OCI-M2 (cell line): ENCODE measurements at regions not wholly inside any gene's neighbourhood (a gene's known extent, or its start where the extent isn't known, plus 50 kb on each side); places are given as distances from the start of the nearest gene placed in this dataset.

Source experiments
- DNase-seq: peaks from one replicate; lab custom pipeline; 2025; ENCODE audit not compliant: unreplicated experiment; lab: John Stamatoyannopoulos, UW

DNA sequence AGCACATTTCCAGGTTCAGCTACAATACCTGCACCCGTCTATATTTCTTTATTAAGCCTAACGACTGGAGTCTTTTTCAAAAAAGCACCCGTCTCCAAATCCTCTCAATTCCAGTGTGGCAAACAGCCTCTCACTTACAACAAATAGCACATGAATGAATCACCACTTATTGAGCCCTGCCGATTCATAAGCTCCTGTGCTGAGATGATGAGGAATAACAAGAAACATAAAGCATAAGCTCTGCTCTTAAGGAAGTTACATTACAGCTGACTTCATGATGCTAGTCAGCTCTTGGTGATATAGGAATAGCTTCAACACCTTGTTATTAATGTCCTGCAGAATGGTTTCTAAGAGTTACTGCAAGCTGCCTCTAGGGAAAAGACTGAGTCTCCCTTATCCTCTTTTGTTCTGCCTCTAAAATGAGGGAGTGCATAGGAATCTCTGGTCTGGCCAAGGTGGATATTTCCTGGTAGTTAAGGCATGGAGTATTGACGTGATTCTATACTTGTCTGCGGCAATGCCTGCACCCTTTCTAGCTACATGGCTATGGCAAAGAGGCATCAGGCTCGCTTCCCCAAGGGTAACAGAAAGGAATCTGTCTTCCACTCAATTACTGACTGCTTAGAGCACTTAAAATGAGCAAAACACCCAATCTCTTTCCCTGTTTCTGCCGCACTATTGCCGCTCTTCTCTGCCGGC, 195.7 kb downstream of the KLF12 start:
- DNase-seq, result no peak

- no peak for DNase-seq
These were observed 196.8 kb downstream of the KLF12 start for GRCh38 chr13:73937441-73937840.

DNA sequence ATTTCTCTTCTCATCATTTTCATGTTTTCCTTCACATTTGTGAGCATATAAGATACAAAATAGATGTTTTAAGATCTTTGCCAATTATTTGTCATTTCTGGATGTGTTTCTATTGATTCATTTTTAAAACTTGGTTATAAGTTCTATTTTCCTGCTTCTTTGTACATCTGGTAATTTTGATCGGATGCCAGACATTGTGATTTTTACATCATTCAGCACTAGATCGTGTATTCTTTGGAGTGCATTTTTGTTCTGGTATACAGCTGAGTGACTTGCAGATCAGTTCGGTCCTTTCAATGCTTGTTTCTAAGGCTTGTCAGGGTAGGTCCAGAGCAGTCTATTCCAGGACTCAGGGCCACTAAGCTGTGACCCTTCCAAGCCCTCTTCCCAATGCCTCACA, 198.2 kb downstream of the KLF12 start:
- DNase-seq, result no peak

DNA sequence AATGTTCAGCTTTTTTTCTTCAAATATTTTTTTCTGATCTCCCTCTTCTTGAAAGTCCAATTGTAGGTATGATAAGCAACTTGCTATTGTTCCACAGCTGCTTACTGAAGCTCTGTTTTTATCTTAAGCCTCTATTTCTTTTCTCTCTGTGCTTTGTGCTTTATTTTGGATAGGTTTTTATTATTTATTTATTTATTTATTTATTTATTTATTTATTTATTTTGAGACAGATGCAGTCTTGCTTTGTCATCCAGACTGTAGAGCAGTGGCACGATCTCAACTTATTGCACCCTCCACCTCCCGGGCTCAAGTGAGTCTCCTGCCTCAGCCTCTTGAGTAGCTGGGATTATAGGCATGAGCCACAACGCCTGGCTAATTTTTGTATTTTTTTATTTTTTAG, 199.4 kb downstream of the KLF12 start:
- no peak for DNase-seq

DNA sequence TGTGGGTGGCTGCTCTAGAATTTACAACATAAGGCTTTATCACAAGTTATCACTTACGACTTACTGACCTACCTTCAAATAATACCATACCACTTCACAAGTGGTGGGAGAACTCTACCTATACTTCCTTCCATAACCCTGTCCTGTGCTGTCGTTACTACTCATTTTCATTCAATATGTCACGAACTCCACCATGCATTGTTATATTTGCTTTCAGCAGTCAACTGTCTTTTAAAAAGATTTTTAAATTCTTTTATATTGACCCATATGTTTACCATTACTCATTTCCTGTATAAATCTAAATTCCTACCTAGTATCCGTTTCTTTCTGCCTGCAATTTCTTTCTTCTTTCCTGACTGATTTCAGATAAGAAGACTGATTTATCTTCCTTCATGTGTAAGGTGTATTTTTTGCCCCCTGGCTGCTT, 200.0 kb downstream of the KLF12 start:
- no peak for DNase-seq

DNA sequence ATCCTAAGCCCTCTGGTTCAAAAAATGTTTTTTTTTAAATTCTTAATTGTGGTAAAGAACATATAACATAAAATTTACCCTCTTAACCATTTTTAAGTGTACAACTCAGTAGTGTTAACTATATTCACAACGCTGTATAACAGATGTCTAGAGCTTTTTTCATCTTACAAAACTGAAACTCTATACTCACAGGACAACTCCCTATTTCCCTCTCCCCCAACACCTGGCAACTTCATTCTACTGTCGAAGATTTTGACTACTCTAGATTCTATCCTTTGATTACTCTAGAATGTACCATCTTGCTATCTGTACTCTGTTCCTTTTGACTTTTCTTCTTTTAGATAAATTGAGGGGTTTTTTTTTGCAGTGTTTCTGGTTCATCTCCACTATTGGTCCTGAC, 200.4 kb downstream of the KLF12 start:
- DNase-seq, result no peak

DNA sequence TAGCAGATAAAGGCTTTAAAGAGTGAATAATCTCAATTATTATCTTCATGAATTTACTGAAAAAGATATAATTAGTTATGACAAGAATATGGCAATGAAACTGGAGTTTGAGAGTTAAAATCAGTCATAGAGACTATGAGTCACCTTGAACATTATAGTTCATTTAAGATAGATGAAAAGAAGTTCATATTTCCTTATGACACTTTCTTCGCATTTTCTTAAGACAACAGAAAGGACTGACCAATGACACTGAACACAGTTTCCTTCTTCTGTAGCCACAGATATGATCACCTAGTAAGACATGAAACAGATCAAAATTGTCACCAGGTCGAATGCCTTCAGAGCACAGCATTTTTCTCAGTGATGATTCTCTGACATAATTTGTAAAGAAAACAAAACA, 202.1 kb downstream of the KLF12 start:
- no peak for DNase-seq

DNA sequence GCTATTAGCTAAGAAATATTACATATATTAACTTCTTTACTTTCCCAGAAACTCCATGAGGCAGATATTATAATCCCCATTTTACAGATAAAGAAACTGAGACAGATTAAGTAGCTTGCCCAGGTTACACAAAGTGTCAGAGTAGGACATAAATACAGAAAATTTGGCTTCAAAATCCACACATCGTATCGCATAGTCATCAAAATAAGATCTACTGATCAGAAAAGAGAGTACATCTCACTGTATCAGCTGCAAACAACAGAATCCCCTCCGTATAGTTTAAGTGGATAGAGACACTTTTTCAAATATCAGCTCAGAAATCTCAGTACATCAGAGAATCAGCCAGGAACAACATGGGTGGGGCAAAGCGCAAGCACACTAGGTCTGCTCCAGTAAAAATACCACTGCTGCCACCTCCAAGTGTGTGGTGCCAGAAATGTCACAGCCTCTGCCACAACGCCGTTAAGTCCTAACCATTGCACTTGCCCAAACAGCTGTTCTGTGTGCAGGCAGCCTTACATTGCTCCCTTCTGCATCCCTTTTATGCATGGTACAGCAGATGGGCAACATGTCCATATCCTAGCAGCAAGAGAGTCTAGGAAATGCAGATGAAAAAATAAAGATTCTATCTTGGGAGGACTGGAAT, 204.8 kb downstream of the KLF12 start:
- DNase-seq, result no peak

DNA sequence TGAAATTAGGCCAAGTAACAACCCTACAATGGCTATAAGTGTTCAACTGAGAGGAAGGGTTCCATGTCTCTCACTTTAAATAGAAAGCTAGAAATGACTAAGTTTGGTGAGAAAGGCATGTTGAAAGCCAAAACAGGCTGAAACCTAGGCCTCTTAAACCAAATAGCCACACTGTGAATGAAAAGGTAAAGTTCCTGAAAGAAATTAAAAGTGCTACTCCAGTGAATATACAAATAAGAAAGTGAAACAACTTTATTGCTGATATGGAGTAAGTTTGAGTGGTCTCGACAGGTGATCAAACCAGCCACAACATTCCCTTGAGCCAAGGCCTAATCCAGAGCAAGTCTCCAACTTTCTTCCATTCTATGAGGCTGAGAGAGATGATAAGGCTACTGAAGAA, 209.6 kb downstream of the KLF12 start:
- no peak for DNase-seq

- no peak for DNase-seq
These were observed 211.5 kb downstream of the KLF12 start for GRCh38 chr13:73922493-73923393.

GRCh38 chr13:73918691-73919090, 215.5 kb downstream of the KLF12 start:
- no peak for DNase-seq

DNA sequence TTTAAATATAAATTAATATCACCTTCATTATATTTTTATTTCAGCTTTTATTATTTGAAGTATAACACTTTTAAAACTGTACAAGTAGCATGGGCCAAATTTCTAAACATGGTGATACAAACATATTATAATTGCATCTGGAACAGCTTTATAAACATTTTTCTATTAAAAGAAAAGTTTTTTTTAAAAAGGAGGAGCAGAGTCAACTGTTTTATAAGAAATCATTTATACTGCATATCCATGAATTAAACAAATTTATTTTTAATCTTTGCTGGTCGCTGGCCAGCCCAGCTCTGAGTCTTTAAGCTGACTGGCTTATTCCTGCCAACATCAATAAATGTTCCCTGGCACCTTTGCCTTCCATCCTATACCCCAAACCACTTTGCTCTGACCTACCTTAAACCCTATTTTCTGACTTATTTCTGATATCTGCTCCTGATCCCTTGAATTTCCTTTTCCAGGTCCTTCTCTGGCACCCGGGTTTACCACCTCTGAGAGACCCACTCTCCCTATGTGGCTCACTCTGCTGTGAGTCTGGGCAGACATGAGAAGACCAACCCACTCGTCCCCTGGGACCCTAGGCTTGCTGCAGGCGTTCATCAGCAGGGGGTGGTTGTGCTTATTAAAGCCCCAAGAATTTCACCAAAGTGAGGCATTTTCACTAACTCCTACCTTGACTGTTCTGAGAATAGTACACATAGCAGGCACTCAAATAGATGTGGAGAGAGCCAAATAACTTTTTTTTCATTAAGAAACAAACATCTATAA, 220.3 kb downstream of the KLF12 start:
- DNase-seq, result no peak

DNA sequence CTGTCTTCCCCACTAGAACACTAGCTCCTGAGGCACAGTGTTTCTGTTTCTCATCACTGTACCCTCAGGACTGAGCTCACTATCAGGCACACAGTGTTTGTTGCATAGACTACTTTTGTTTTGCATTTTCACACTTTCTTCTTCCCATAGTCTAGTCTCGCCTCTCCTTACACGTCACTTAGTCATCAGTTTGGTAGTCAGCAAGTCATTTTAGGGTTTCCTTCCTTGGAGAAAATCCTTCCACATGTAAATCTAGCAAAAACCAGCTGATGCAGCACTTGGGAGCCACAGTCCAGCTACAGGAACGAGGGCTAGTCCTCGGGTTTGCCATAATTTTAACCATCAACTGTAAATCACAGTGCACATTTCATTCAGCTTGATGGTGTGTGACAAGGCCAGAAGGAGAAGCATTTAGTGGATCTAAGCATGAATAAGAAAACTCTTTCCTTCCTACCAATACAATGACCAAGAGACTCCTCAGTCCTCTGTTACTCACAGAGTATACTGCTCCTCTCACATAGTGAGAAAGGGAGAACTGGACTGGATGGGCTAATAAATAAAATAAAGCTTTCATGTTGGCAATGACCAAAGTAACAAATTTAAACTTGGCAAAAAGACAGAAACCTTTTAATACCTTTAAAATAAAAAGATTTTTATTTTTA, 221.0 kb downstream of the KLF12 start:
- no peak for DNase-seq

GRCh38 chr13:73911361-73911760, 222.8 kb downstream of the KLF12 start:
- no peak for DNase-seq

- DNase-seq, result no peak
These were observed 223.5 kb downstream of the KLF12 start for GRCh38 chr13:73910733-73911132.

DNA sequence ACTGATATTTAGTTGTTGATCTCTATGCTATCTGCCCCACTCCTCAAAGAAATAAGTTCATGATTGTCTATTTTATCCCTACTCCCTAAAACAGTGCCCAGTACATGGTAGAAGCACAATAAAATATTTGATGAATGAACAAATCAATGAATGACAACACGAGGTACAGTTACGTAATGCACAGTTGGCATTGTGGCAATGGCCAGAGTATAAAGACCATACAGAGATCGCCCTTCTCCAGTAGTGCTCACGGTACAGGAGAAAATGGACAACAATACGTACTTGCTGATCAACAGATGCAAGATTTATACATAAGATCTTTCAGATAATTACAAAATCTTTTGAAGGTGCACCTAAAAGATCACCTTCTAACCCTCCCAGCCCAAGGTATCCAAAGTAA, 225.4 kb downstream of the KLF12 start:
- DNase-seq, result no peak

DNA sequence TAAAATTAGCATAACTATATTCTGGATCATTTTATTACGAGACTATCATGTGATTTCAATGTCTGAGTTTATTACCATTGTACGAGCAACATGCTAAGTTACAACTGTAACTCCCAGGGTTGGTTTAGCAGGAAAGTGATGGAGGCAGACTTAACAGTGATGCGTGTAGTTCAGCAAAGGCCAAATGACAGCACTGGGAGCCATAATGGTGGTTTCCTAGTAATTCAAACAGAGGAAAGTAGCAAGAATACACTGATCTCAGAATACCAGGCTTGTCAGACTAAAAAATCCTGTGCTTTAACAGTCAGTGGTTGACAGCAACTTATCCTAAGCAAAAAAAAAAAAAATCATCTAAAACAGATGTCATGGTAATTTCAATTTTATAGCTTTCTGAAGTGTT, 229.6 kb downstream of the KLF12 start:
- no peak for DNase-seq

DNA sequence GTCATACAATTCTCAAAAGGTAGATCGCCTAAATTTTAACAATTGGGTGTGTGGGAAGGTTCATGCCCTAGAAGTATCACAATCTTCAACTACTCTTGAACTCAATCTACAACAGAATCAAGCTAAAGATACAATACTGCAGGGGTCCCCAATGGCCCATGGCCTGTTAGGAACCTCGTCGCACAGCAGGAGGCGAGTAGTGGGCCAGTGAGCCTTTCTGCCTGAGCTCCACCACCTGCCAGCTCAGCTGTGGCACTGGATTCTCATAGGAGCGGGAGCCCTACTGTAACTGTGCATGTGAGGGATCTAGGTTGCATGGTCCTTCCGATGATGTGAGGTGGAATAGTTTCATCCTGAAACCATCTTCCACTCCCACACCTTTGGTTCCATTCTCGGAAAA, 230.6 kb downstream of the KLF12 start:
- no peak for DNase-seq

- no peak for DNase-seq
These were observed 231.4 kb downstream of the KLF12 start for GRCh38 chr13:73902847-73903246.

GRCh38 chr13:73902296-73902695, 231.9 kb downstream of the KLF12 start:
- DNase-seq, result no peak
